Activated naive CD4-positive, alpha-beta T cell treated with anti-CD3 and anti-CD28 coated beads, Interleukin-2, amount 50 U/mL, for 24 hours (primary cell): ENCODE measurements at regions not wholly inside any gene's neighbourhood (a gene's known extent, or its start where the extent isn't known, plus 50 kb on each side); places are given as distances from the start of the nearest gene placed in this dataset.

Source experiments
- H3K27ac Mint-ChIP-seq: one replicate; pipeline ENCODE4 v1.8.0; 2021; ENCODE audit warnings: mild to moderate bottlenecking, mixed read lengths
- H3K27me3 Mint-ChIP-seq: one replicate; pipeline ENCODE4 v1.8.0; 2021; ENCODE audit warnings: mixed read lengths
- H3K36me3 Mint-ChIP-seq: one replicate; pipeline ENCODE4 v1.8.0; 2021; ENCODE audit warnings: mixed read lengths
- H3K4me1 Mint-ChIP-seq: one replicate; pipeline ENCODE4 v1.8.0; 2021; ENCODE audit warnings: mixed read lengths
- H3K4me3 Mint-ChIP-seq: one replicate; pipeline ENCODE4 v1.8.0; 2021; ENCODE audit warnings: mild to moderate bottlenecking, mixed read lengths
- H3K9me3 Mint-ChIP-seq: one replicate; pipeline ENCODE4 v1.8.0; 2021; ENCODE audit warnings: mixed read lengths

GRCh38 chr9:118303216-118303615 lies 599.0 kb downstream of the TLR4 start:
- no peaks in the 10 kb centered on the region for H3K4me1 Mint-ChIP-seq
- no peaks in the 10 kb centered on the region for H3K36me3 Mint-ChIP-seq
- no peaks in the 10 kb centered on the region for H3K9me3 Mint-ChIP-seq
- H3K27me3 Mint-ChIP-seq = no peaks in the 10 kb centered on the region
- no peak overlapping the region for H3K27ac Mint-ChIP-seq
- H3K4me3 Mint-ChIP-seq = no peak overlapping the region

GRCh38 chr9:118305331-118305730 lies 601.1 kb downstream of the TLR4 start:
- Mint-ChIP-seq H3K4me3 (no peak overlapping the region), H3K27ac (no peak overlapping the region), H3K27me3 (no peaks in the 10 kb centered on the region), H3K4me1 (no peaks in the 10 kb centered on the region), H3K9me3 (no peaks in the 10 kb centered on the region), H3K36me3 (no peaks in the 10 kb centered on the region)

- H3K27ac Mint-ChIP-seq = no peak overlapping the region
- H3K9me3 Mint-ChIP-seq = no peaks in the 10 kb centered on the region
- no peak overlapping the region for H3K4me3 Mint-ChIP-seq
- H3K4me1 Mint-ChIP-seq = no peaks in the 10 kb centered on the region
- H3K36me3 Mint-ChIP-seq = no peaks in the 10 kb centered on the region
- no peaks in the 10 kb centered on the region for H3K27me3 Mint-ChIP-seq
Observed at GRCh38 chr9:118306801-118307200, 602.6 kb downstream of the TLR4 start.

GRCh38 chr9:118313965-118314364 lies 609.8 kb downstream of the TLR4 start:
- no peaks in the 10 kb centered on the region for H3K36me3 Mint-ChIP-seq
- H3K27ac Mint-ChIP-seq = no peak overlapping the region
- no peak overlapping the region for H3K4me3 Mint-ChIP-seq
- H3K4me1 Mint-ChIP-seq = no peaks in the 10 kb centered on the region
- peaks cover 5% of the 10 kb centered on the region for H3K9me3 Mint-ChIP-seq
- H3K27me3 Mint-ChIP-seq = no peaks in the 10 kb centered on the region

GRCh38 chr9:118316831-118317343 lies 612.7 kb downstream of the TLR4 start:
- H3K36me3 Mint-ChIP-seq = no peaks in the 10 kb centered on the region
- no peak overlapping the region for H3K27ac Mint-ChIP-seq
- H3K4me1 Mint-ChIP-seq = no peaks in the 10 kb centered on the region
- peaks cover 5% of the 10 kb centered on the region for H3K9me3 Mint-ChIP-seq
- H3K27me3 Mint-ChIP-seq = peaks cover 1% of the 10 kb centered on the region
- no peak overlapping the region for H3K4me3 Mint-ChIP-seq

- Mint-ChIP-seq H3K36me3 (no peaks in the 10 kb centered on the region), H3K9me3 (peaks cover 5% of the 10 kb centered on the region), H3K27ac (no peak overlapping the region), H3K27me3 (peaks cover 1% of the 10 kb centered on the region), H3K4me3 (no peak overlapping the region), H3K4me1 (no peaks in the 10 kb centered on the region)
Observed at GRCh38 chr9:118318770-118319431, 614.7 kb downstream of the TLR4 start.

- Mint-ChIP-seq H3K4me1 (no peaks in the 10 kb centered on the region), H3K27ac (no peak overlapping the region), H3K27me3 (peaks cover 1% of the 10 kb centered on the region), H3K4me3 (no peak overlapping the region), H3K9me3 (peaks cover 4% of the 10 kb centered on the region), H3K36me3 (no peaks in the 10 kb centered on the region)
Observed at GRCh38 chr9:118321788-118322187, 617.6 kb downstream of the TLR4 start.

- no peaks in the 10 kb centered on the region for H3K4me1 Mint-ChIP-seq
Observed at GRCh38 chr9:118324706-118325105, 620.5 kb downstream of the TLR4 start.

GRCh38 chr9:118325757-118326156 lies 621.6 kb downstream of the TLR4 start:
- Mint-ChIP-seq H3K4me1 (no peaks in the 10 kb centered on the region), H3K27me3 (no peaks in the 10 kb centered on the region), H3K36me3 (no peaks in the 10 kb centered on the region), H3K27ac (no peak overlapping the region), H3K4me3 (no peak overlapping the region), H3K9me3 (peaks cover 10% of the 10 kb centered on the region)

More at GRCh38 chr9:118324706-118325105, 620.5 kb downstream of the TLR4 start:
- Mint-ChIP-seq H3K27me3 (peaks cover 1% of the 10 kb centered on the region), H3K4me3 (no peak overlapping the region), H3K36me3 (no peaks in the 10 kb centered on the region), H3K9me3 (peaks cover 4% of the 10 kb centered on the region), H3K27ac (no peak overlapping the region)

- Mint-ChIP-seq H3K4me3 (no peak overlapping the region), H3K9me3 (peaks cover 12% of the 10 kb centered on the region), H3K27ac (no peak overlapping the region), H3K36me3 (no peaks in the 10 kb centered on the region), H3K27me3 (no peaks in the 10 kb centered on the region), H3K4me1 (no peaks in the 10 kb centered on the region)
Observed at GRCh38 chr9:118326326-118326725, 622.1 kb downstream of the TLR4 start.

- H3K9me3 Mint-ChIP-seq = peaks cover 12% of the 10 kb centered on the region
- H3K27me3 Mint-ChIP-seq = no peaks in the 10 kb centered on the region
- no peak overlapping the region for H3K27ac Mint-ChIP-seq
- no peaks in the 10 kb centered on the region for H3K4me1 Mint-ChIP-seq
- H3K4me3 Mint-ChIP-seq = no peak overlapping the region
- no peaks in the 10 kb centered on the region for H3K36me3 Mint-ChIP-seq
Observed at GRCh38 chr9:118330191-118330986, 626.2 kb downstream of the TLR4 start.

- Mint-ChIP-seq H3K4me1 (no peaks in the 10 kb centered on the region), H3K27ac (no peak overlapping the region), H3K9me3 (peaks cover 7% of the 10 kb centered on the region), H3K4me3 (no peak overlapping the region), H3K27me3 (no peaks in the 10 kb centered on the region), H3K36me3 (no peaks in the 10 kb centered on the region)
Observed at GRCh38 chr9:118331622-118332045, 627.4 kb downstream of the TLR4 start.

- no peaks in the 10 kb centered on the region for H3K4me1 Mint-ChIP-seq
- H3K9me3 Mint-ChIP-seq = no peaks in the 10 kb centered on the region
- no peak overlapping the region for H3K4me3 Mint-ChIP-seq
- H3K27me3 Mint-ChIP-seq = peaks cover 3% of the 10 kb centered on the region
- no peak overlapping the region for H3K27ac Mint-ChIP-seq
- no peaks in the 10 kb centered on the region for H3K36me3 Mint-ChIP-seq
Observed at GRCh38 chr9:118336250-118336942, 632.2 kb downstream of the TLR4 start.

GRCh38 chr9:118336943-118337330 lies 632.7 kb downstream of the TLR4 start:
- Mint-ChIP-seq H3K27me3 (peaks cover 3% of the 10 kb centered on the region), H3K27ac (no peak overlapping the region), H3K4me3 (no peak overlapping the region), H3K4me1 (no peaks in the 10 kb centered on the region), H3K9me3 (no peaks in the 10 kb centered on the region), H3K36me3 (no peaks in the 10 kb centered on the region)

GRCh38 chr9:118360036-118360435 lies 655.8 kb downstream of the TLR4 start:
- H3K4me3 Mint-ChIP-seq = no peak overlapping the region
- no peak overlapping the region for H3K27ac Mint-ChIP-seq
- H3K4me1 Mint-ChIP-seq = no peaks in the 10 kb centered on the region
- H3K36me3 Mint-ChIP-seq = no peaks in the 10 kb centered on the region
- H3K27me3 Mint-ChIP-seq = peaks cover 3% of the 10 kb centered on the region
- H3K9me3 Mint-ChIP-seq = peaks cover 5% of the 10 kb centered on the region

GRCh38 chr9:118362123-118362522 lies 657.9 kb downstream of the TLR4 start:
- Mint-ChIP-seq H3K9me3 (peaks cover 5% of the 10 kb centered on the region), H3K27me3 (peaks cover 3% of the 10 kb centered on the region), H3K36me3 (no peaks in the 10 kb centered on the region), H3K27ac (no peak overlapping the region), H3K4me1 (no peaks in the 10 kb centered on the region), H3K4me3 (no peak overlapping the region)
